Osteocyte (in vitro differentiated cells): ENCODE measurements at regions not wholly inside any gene's neighbourhood (a gene's known extent, or its start where the extent isn't known, plus 50 kb on each side); places are given as distances from the start of the nearest gene placed in this dataset.

Experiments
- DNase-seq: peaks from one replicate; pipeline ENCODE4 v3.0.0; 2021; ENCODE audit warnings: mixed read lengths; ENCODE audit not compliant: unreplicated experiment; ENCODE audit errors: extremely low spot score
- H3K27ac Mint-ChIP-seq: one replicate; pipeline ENCODE4 v1.8.0; 2021; ENCODE audit warnings: mild to moderate bottlenecking, mixed read lengths; ENCODE audit not compliant: unreplicated experiment
- H3K27me3 Mint-ChIP-seq: one replicate; pipeline ENCODE4 v1.8.0; 2021; ENCODE audit warnings: mixed read lengths; ENCODE audit not compliant: unreplicated experiment
- H3K36me3 Mint-ChIP-seq: one replicate; pipeline ENCODE4 v1.8.0; 2021; ENCODE audit warnings: mixed read lengths; ENCODE audit not compliant: unreplicated experiment
- H3K4me1 Mint-ChIP-seq: one replicate; pipeline ENCODE4 v1.8.0; 2021; ENCODE audit warnings: mixed read lengths; ENCODE audit not compliant: unreplicated experiment
- H3K4me3 Mint-ChIP-seq: one replicate; pipeline ENCODE4 v1.8.0; 2021; ENCODE audit warnings: mild to moderate bottlenecking, moderate library complexity, mixed read lengths; ENCODE audit not compliant: unreplicated experiment
- H3K9me3 Mint-ChIP-seq: one replicate; pipeline ENCODE4 v1.8.0; 2021; ENCODE audit warnings: mixed read lengths; ENCODE audit not compliant: unreplicated experiment
- CTCF ChIP-seq: fragments of 200-600 bp; sonication (generic); IDR thresholded peaks from 2 replicates; pipeline ENCODE4 v1.5.0; 2021; ENCODE audit warnings: antibody characterized with exemption, mild to moderate bottlenecking, moderate library complexity

DNA sequence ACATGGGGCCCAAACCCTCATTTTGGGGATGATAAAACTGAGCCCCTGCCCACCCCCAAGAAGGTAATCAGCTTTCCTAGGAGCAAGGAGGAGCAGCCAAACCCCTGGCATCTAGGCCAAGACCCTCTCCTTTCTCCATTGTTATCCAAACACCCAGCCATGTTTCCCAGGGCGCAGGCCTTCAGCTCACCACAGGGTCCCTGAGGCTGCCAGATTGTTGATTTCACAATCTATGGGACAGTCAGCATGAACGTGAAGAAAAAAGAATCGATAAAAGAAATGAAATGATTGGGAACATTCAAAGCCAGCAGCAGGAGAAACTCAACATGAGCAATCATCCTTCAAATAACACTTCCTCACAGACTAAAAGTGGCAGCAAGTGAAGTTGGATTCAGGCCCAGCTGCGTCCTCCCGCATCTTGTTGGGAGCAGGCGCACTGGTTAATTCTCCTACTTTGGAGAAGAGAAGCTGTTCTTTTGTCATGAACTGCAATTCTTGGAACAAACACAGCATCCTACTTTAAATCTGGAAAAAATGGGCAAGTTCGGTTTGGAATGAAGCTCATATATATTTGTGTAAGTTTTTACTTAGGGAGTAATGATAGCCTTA, 241.8 kb upstream of the PRDM1 start:
- DNase-seq = no peak

GRCh38 chr6:105839266-105839665, 246.9 kb upstream of the PRDM1 start:
- H3K36me3 Mint-ChIP-seq = no peaks in the 10 kb centered on the region
- H3K9me3 Mint-ChIP-seq = no peaks in the 10 kb centered on the region
- TF ChIP-seq CTCF = no peak
- DNase-seq = no peak
- H3K4me1 Mint-ChIP-seq = no peaks in the 10 kb centered on the region
- H3K4me3 Mint-ChIP-seq = no peak overlapping the region
- H3K27ac Mint-ChIP-seq = no peak overlapping the region
- no peaks in the 10 kb centered on the region for H3K27me3 Mint-ChIP-seq

More for the DNA sequence above, 241.8 kb upstream of the PRDM1 start:
- Mint-ChIP-seq H3K4me3 (no peak overlapping the region), H3K27me3 (no peaks in the 10 kb centered on the region), H3K36me3 (no peaks in the 10 kb centered on the region), H3K4me1 (no peaks in the 10 kb centered on the region), H3K9me3 (no peaks in the 10 kb centered on the region), H3K27ac (no peak overlapping the region)
- TF ChIP-seq CTCF = no peak

DNA sequence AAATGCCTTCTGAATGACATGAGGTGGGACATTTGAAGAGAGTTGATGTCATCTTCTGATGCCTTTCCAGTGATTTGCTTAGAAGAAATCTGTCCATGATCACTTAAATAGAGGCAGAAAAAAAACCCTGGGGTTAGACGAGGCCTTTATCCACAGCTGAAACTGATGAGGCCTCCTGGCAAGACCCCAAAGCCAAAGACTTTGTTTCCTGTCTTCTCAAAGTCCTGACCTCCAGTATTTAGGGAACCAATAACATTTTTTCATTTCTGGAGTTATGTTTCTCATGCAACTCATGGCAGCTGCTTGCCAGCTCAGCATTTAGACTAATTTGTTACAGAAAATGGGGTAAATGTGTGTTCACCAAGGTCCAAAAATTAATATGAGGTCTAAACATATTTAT, 248.0 kb upstream of the PRDM1 start:
- H3K27ac Mint-ChIP-seq = no peak overlapping the region
- H3K9me3 Mint-ChIP-seq = no peaks in the 10 kb centered on the region
- no peak overlapping the region for H3K4me3 Mint-ChIP-seq
- no peaks in the 10 kb centered on the region for H3K4me1 Mint-ChIP-seq
- H3K27me3 Mint-ChIP-seq = no peaks in the 10 kb centered on the region
- no peak for DNase-seq
- no peak for TF ChIP-seq CTCF
- H3K36me3 Mint-ChIP-seq = no peaks in the 10 kb centered on the region

GRCh38 chr6:105836889-105837288, 249.2 kb upstream of the PRDM1 start:
- no peak overlapping the region for H3K4me3 Mint-ChIP-seq
- no peak overlapping the region for H3K27ac Mint-ChIP-seq
- DNase-seq = no peak

GRCh38 chr6:105836379-105836778, 249.8 kb upstream of the PRDM1 start:
- no peak for DNase-seq
- no peak for TF ChIP-seq CTCF
- H3K27me3 Mint-ChIP-seq = no peaks in the 10 kb centered on the region
- no peak overlapping the region for H3K4me3 Mint-ChIP-seq
- no peak overlapping the region for H3K27ac Mint-ChIP-seq
- no peaks in the 10 kb centered on the region for H3K9me3 Mint-ChIP-seq
- H3K4me1 Mint-ChIP-seq = peaks cover 2% of the 10 kb centered on the region
- no peaks in the 10 kb centered on the region for H3K36me3 Mint-ChIP-seq

More at GRCh38 chr6:105836889-105837288, 249.2 kb upstream of the PRDM1 start:
- Mint-ChIP-seq H3K36me3 (no peaks in the 10 kb centered on the region), H3K9me3 (no peaks in the 10 kb centered on the region), H3K4me1 (peaks cover 2% of the 10 kb centered on the region), H3K27me3 (no peaks in the 10 kb centered on the region)
- no peak for TF ChIP-seq CTCF
